Loucy (cell line): ENCODE measurements at regions not wholly inside any gene's neighbourhood (a gene's known extent, or its start where the extent isn't known, plus 50 kb on each side); places are given as distances from the start of the nearest gene placed in this dataset.

ENCODE experiments used
- H2AFZ ChIP-seq: fragments of 200-600 bp; sonication (generic); 2 replicates; pipeline ENCODE4 v1.6.0; 2016; ENCODE audit warnings: antibody characterized with exemption, mild to moderate bottlenecking, low read length, moderate library complexity
- H3F3A ChIP-seq: fragments of 200-600 bp; 2 replicates; pipeline ENCODE4 v1.6.0; 2016; ENCODE audit warnings: antibody characterized with exemption, low read depth, mild to moderate bottlenecking
- H3K27me3 ChIP-seq: fragments of 200-600 bp; sonication (generic); 2 replicates; pipeline ENCODE4 v1.6.1; 2014; ENCODE audit warnings: low read length, mild to moderate bottlenecking; ENCODE audit not compliant: insufficient read depth, poor library complexity, severe bottlenecking
- H3K36me3 ChIP-seq: fragments of 200-600 bp; sonication (generic); 2 replicates; pipeline ENCODE4 v1.6.1; 2016; ENCODE audit warnings: low read length; ENCODE audit not compliant: insufficient read depth
- H3K4me1 ChIP-seq: fragments of 200-600 bp; sonication (generic); 2 replicates; pipeline ENCODE4 v1.5.1; 2014; ENCODE audit warnings: low read length, mild to moderate bottlenecking; ENCODE audit not compliant: insufficient read depth, poor library complexity, severe bottlenecking
- H3K4me2 ChIP-seq: fragments of 200-600 bp; sonication (generic); 2 replicates; pipeline ENCODE4 v1.6.0; 2014; ENCODE audit warnings: antibody characterized with exemption, low read length, low read depth, mild to moderate bottlenecking; ENCODE audit not compliant: poor library complexity, severe bottlenecking
- H3K4me3 ChIP-seq: fragments of 200-600 bp; sonication (generic); 2 replicates; pipeline ENCODE4 v1.5.1; 2014; ENCODE audit warnings: low read length, mild to moderate bottlenecking, mixed read lengths; ENCODE audit not compliant: poor library complexity, severe bottlenecking
- H3K79me2 ChIP-seq: fragments of 200-600 bp; sonication (generic); 2 replicates; pipeline ENCODE4 v1.6.1; 2014; ENCODE audit warnings: low read length; ENCODE audit not compliant: insufficient read depth
- H3K9ac ChIP-seq: fragments of 200-600 bp; sonication (generic); 2 replicates; pipeline ENCODE4 v1.6.0; 2014; ENCODE audit warnings: mild to moderate bottlenecking, low read depth, low read length, moderate library complexity; ENCODE audit not compliant: poor library complexity, severe bottlenecking
- H3K9me2 ChIP-seq: fragments of 200-600 bp; sonication (generic); replicated peaks from 2 replicates; pipeline ENCODE4 v1.6.1; 2016; ENCODE audit warnings: low read depth, low read length, mixed read lengths
- H3K9me3 ChIP-seq: fragments of 200-600 bp; sonication (generic); 2 replicates; pipeline ENCODE4 v1.6.1; 2014; ENCODE audit warnings: mild to moderate bottlenecking, antibody characterized with exemption, low read length, low read depth; ENCODE audit not compliant: insufficient read depth
- H4K20me1 ChIP-seq: fragments of 200-600 bp; sonication (generic); 2 replicates; pipeline ENCODE4 v1.6.0; 2014; ENCODE audit warnings: antibody characterized with exemption, low read length, mild to moderate bottlenecking; ENCODE audit not compliant: insufficient read depth, poor library complexity, severe bottlenecking
- EZH2phosphoT487 ChIP-seq: fragments of 200-600 bp; IDR thresholded peaks from 2 replicates; pipeline ENCODE4 v1.6.1; 2018; ENCODE audit warnings: antibody characterized with exemption, mild to moderate bottlenecking, moderate library complexity, borderline replicate concordance
- TF ChIP-seq, protein P1 (sequence below): fragments of 200-600 bp; sonication (generic); conservative IDR thresholded peaks from 2 replicates; pipeline ENCODE4 v1.5.1; 2014; ENCODE audit warnings: mild to moderate bottlenecking, antibody characterized with exemption, low read length

DNA sequence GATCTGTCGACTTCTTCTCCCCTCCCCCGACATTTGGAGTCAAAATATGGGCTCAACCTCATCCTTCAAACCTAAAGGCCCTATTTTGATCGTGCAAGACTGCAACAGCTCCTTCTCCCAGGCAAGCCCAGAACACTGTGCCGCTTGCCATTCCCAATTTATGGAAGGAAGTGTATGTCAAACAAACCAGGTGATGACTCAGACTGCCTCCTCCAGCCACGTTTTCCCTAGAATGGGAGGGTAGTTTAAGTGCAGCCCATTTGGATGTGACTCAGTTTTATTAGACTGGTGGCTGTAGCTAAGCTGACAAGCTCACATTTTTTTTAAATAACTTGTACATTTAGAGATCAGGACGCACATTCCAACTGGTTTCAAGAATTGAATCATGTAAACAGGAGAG, 570.4 kb upstream of the DIPK2B start:
- TF ChIP-seq, protein P1, sequence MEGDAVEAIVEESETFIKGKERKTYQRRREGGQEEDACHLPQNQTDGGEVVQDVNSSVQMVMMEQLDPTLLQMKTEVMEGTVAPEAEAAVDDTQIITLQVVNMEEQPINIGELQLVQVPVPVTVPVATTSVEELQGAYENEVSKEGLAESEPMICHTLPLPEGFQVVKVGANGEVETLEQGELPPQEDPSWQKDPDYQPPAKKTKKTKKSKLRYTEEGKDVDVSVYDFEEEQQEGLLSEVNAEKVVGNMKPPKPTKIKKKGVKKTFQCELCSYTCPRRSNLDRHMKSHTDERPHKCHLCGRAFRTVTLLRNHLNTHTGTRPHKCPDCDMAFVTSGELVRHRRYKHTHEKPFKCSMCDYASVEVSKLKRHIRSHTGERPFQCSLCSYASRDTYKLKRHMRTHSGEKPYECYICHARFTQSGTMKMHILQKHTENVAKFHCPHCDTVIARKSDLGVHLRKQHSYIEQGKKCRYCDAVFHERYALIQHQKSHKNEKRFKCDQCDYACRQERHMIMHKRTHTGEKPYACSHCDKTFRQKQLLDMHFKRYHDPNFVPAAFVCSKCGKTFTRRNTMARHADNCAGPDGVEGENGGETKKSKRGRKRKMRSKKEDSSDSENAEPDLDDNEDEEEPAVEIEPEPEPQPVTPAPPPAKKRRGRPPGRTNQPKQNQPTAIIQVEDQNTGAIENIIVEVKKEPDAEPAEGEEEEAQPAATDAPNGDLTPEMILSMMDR: no peak
- no peak for TF ChIP-seq EZH2phosphoT487
- Histone ChIP-seq H4K20me1 (peaks cover 15% of the 10 kb centered on the region), H3K27me3 (no peaks in the 10 kb centered on the region), H3K4me2 (peak overlapping the region; percentile 92), H3K4me1 (peaks cover 43% of the 10 kb centered on the region), H3K79me2 (peaks cover 67% of the 10 kb centered on the region), H3K4me3 (peak overlapping the region; percentile 86), H2AFZ (peak overlapping the region; percentile 48; the same call in 1 of the 2 replicates), H3K9ac (peak overlapping the region; percentile 84), H3K9me2 (no peaks in the 10 kb centered on the region), H3K9me3 (no peaks in the 10 kb centered on the region), H3K36me3 (no peaks in the 10 kb centered on the region), H3F3A (0 out of 2 replicates have a peak, but pooled peaks cover 2% of the 10 kb centered on the region)

DNA sequence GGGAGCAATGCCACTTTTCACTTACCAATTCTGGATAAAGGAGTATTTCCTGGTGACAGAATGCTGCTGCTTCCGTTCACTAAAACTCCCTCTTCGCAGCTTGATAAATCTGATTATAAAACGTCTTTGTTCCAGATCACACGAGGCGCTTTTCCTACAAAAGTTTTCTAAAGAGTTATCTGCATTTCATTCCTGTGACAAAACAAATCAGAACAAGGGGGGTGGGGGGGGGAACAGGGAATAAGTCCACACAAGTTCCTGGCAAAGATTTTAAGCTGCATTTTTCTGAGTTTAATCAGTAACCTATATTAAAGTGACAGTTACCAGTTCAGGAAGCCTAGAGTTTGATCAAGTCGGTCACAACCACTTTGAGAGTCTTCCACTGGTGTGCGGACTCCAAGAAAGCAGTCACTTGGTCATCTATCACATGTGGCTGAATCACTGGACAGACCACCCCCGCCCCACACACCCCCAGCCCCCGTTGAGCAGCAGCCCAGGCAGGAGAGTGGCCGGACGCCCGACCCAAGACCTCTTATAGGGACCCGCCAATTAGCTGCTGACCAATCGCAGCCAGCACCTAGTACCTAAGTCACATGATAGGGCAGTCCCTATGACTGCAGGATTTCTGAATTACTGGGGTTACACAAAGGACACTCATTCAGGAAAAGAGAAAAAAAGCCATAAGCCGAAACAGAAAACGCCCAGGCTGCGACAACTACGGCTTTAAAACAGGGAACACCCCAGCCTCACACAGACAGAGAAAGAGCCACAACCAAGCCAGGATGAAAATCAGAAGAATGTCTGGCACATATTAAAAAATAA, 569.3 kb upstream of the DIPK2B start:
- Histone ChIP-seq H3K9me3 (no peaks in the 10 kb centered on the region), H3K27me3 (no peaks in the 10 kb centered on the region), H2AFZ (no peak overlapping the region), H3K9ac (peak overlapping the region; percentile 84), H3K79me2 (peaks cover 78% of the 10 kb centered on the region), H3K4me1 (peaks cover 51% of the 10 kb centered on the region), H4K20me1 (peaks cover 15% of the 10 kb centered on the region), H3K36me3 (no peaks in the 10 kb centered on the region), H3K4me2 (peak overlapping the region; percentile 92), H3F3A (0 out of 2 replicates have a peak, but pooled peaks cover 2% of the 10 kb centered on the region), H3K9me2 (no peaks in the 10 kb centered on the region), H3K4me3 (peak overlapping the region; percentile 86)
- TF ChIP-seq, protein P1: no peak
- no peak for TF ChIP-seq EZH2phosphoT487

DNA sequence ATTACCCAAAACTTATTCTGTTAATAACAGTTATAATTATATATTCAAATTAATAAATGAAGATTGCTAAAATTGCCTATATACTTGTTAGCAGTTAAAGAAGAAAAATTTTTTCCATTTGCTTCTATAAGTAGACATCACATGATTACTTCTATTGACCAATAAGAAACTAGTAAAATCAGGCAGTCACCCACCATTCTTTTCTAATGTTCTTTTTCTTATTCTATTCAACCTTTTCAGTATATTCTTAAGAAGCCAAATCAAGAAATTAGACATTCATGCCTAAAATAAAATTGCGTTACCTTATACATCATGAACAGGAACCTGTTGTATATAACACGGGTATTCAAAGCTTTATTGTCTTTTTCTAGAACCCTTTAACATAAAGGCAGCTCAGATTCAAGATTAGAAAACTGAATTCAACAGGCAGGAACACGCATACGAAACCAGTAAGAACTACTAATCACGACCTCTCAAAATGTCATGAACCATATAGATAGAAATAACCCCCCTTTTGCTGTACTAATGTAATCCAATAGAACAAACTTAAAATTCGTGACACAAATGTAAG, 568.1 kb upstream of the DIPK2B start:
- Histone ChIP-seq H3K36me3 (no peaks in the 10 kb centered on the region), H2AFZ (no peak overlapping the region), H3F3A (0 out of 2 replicates have a peak, but pooled peaks cover 2% of the 10 kb centered on the region), H3K4me2 (peak overlapping the region; percentile 77), H3K79me2 (peaks cover 85% of the 10 kb centered on the region), H3K4me1 (peaks cover 49% of the 10 kb centered on the region), H3K9me2 (no peaks in the 10 kb centered on the region), H4K20me1 (peaks cover 19% of the 10 kb centered on the region), H3K9ac (peak overlapping the region; percentile 84), H3K9me3 (no peaks in the 10 kb centered on the region), H3K4me3 (peak overlapping the region; percentile 86), H3K27me3 (no peaks in the 10 kb centered on the region)
- TF ChIP-seq, protein P1: no peak
- TF ChIP-seq EZH2phosphoT487: no peak
